GM12878 (cell line): ENCODE measurements at regions not wholly inside any gene's neighbourhood (a gene's known extent, or its start where the extent isn't known, plus 50 kb on each side); places are given as distances from the start of the nearest gene placed in this dataset.

Source experiments
- CBX3 ChIP-seq: fragments of 200-600 bp; sonication (generic); IDR thresholded peaks from 2 replicates; pipeline ENCODE4 v1.6.1; 2016; ENCODE audit warnings: low read depth, borderline replicate concordance
- CHD4 ChIP-seq: fragments of 200-600 bp; sonication (generic); IDR thresholded peaks from 2 replicates; pipeline ENCODE4 v1.6.1; 2016; ENCODE audit warnings: mild to moderate bottlenecking
- CTCF ChIP-seq, 3 experiments: IDR thresholded peaks in 2 of 3; conservative IDR thresholded peaks in 1 of 3; 2 replicates each; pipeline ENCODE4 v1.5.1; 2011; ENCODE audit warnings: low read depth in 3 of 3, low read length in 3 of 3, mild to moderate bottlenecking in 3 of 3, control low read depth in 2 of 3, moderate library complexity in 2 of 3, inconsistent platforms in 1 of 3, mixed read lengths in 1 of 3; ENCODE audit not compliant: control insufficient read depth in 2 of 3, insufficient read depth in 1 of 3; ENCODE audit errors: extremely low read depth in 1 of 3
- EZH2 ChIP-seq: IDR thresholded peaks from 2 replicates; pipeline ENCODE4 v1.6.1; 2012; ENCODE audit warnings: low read depth, mild to moderate bottlenecking, control low read depth, inconsistent platforms, low read length, borderline replicate concordance; ENCODE audit not compliant: control insufficient read depth
- GATAD2B ChIP-seq: fragments of 450-650 bp; conservative IDR thresholded peaks from 2 replicates; pipeline ENCODE4 v1.6.1; 2017; ENCODE audit warnings: low read depth, mild to moderate bottlenecking, moderate library complexity
- IKZF2 ChIP-seq, 2 experiments: fragments of 450-650 bp; IDR thresholded peaks; 2 replicates each; pipeline ENCODE4 v1.6.1; 2017; ENCODE audit warnings: mild to moderate bottlenecking in 2 of 2, moderate library complexity in 2 of 2
- JUNB ChIP-seq: IDR thresholded peaks from 2 replicates; pipeline ENCODE4 v1.6.1; 2016; ENCODE audit warnings: antibody characterized with exemption, mild to moderate bottlenecking
- KDM1A ChIP-seq: fragments of 200-600 bp; sonication (generic); IDR thresholded peaks from 2 replicates; pipeline ENCODE4 v1.6.1; 2016; ENCODE audit warnings: borderline replicate concordance
- MTA2 ChIP-seq: fragments of 450-650 bp; IDR thresholded peaks from 2 replicates; pipeline ENCODE4 v1.6.1; 2016; ENCODE audit warnings: low read depth, mild to moderate bottlenecking, moderate library complexity
- MXI1 ChIP-seq: fragments of 150-350 bp; IDR thresholded peaks from 2 replicates; pipeline ENCODE4 v1.6.1; 2011; ENCODE audit warnings: low read depth, mild to moderate bottlenecking, inconsistent platforms, low read length, improper control_type of control experiment
- PAX8 ChIP-seq: fragments of 450-650 bp; IDR thresholded peaks from 2 replicates; pipeline ENCODE4 v1.6.1; 2017; ENCODE audit warnings: mild to moderate bottlenecking, moderate library complexity
- RUNX3 ChIP-seq: IDR thresholded peaks from 2 replicates; pipeline ENCODE4 v1.6.1; 2012; ENCODE audit warnings: low read length, inconsistent platforms
- SIX5 ChIP-seq: IDR thresholded peaks from 2 replicates; pipeline ENCODE4 v1.6.1; 2011; ENCODE audit warnings: mild to moderate bottlenecking, low read depth, low read length, moderate library complexity; ENCODE audit not compliant: severe bottlenecking
- SKIL ChIP-seq: fragments of 450-650 bp; IDR thresholded peaks from 2 replicates; pipeline ENCODE4 v1.6.1; 2017; ENCODE audit warnings: mild to moderate bottlenecking, low read depth, inconsistent platforms; ENCODE audit not compliant: poor library complexity, severe bottlenecking
- SMAD5 ChIP-seq: IDR thresholded peaks from 2 replicates; pipeline ENCODE4 v1.6.1; 2016; ENCODE audit warnings: antibody characterized with exemption, low read depth
- SMC3 ChIP-seq: IDR thresholded peaks from 2 replicates; pipeline ENCODE4 v1.6.1; 2011; ENCODE audit warnings: low read length, improper control_type of control experiment, borderline replicate concordance
- TAF1 ChIP-seq: IDR thresholded peaks from 2 replicates; pipeline ENCODE4 v1.6.1; 2011; ENCODE audit warnings: mild to moderate bottlenecking, low read depth, low read length, borderline replicate concordance
- ZBTB33 ChIP-seq: fragments of 450-650 bp; IDR thresholded peaks from 2 replicates; pipeline ENCODE4 v1.6.1; 2017; ENCODE audit warnings: mild to moderate bottlenecking
- ZNF687 ChIP-seq: fragments of 450-650 bp; IDR thresholded peaks from 2 replicates; pipeline ENCODE4 v1.6.1; 2017; ENCODE audit warnings: mild to moderate bottlenecking, moderate library complexity

- TF ChIP-seq ZNF687 (peak; percentile 84), JUNB (peak; percentile 51), EZH2 (no peak), TAF1 (no peak), SMAD5 (no peak), IKZF2 (IDR thresholded peaks at IDR 0.05) (peak; percentile 90 to 91), CTCF (IDR thresholded peaks at IDR 0.05 in 2 of 3, conservative IDR thresholded peaks at IDR 0.05 in 1 of 3; ENCODE audit: control insufficient read depth in 2 of 3, extremely low read depth in 1 of 3, insufficient read depth in 1 of 3, low read depth in 3 of 3, low read length in 3 of 3) (no peak; a peak in 1 of 6 replicates), PAX8 (no peak), CHD4 (no peak), RUNX3 (no peak), KDM1A (no peak), GATAD2B (no peak; the same call in 1 of the 2 replicates), MTA2 (peak; percentile 72), MXI1 (no peak; the same call in 1 of the 2 replicates), SMC3 (peak; percentile 19; the same call in 1 of the 2 replicates), SKIL (peak; percentile 59), SIX5 (no peak), ZBTB33 (no peak), CBX3 (no peak)
These were observed 425.5 kb upstream of the CADM1 start (continued) for GRCh38 chr11:115929618-115930129.
